ENCODE measurements at regions not wholly inside any gene's neighbourhood (a gene's known extent, or its start where the extent isn't known, plus 50 kb on each side); places are given as distances from the start of the nearest gene placed in this dataset.

GRCh38 chr16:79540825-79541595 is 59.5 kb downstream of the MAF start:
- TF ChIP-seq EZH2 (IDR thresholded peaks at IDR 0.05; ENCODE audit: insufficient read depth, low read length): no peak
- TF ChIP-seq CTCF (IDR thresholded peaks at IDR 0.05; ENCODE audit: insufficient read depth, low read depth, low read length): no peak
